Activated naive CD8-positive, alpha-beta T cell treated with anti-CD3 and anti-CD28 coated beads, Interleukin-2, amount 50 U/mL, for 16 hours (primary cell): ENCODE measurements at regions not wholly inside any gene's neighbourhood (a gene's known extent, or its start where the extent isn't known, plus 50 kb on each side); places are given as distances from the start of the nearest gene placed in this dataset.

ENCODE experiments used
- DNase-seq: peaks from one replicate; pipeline ENCODE4 v3.0.0-alpha.2; 2020; ENCODE audit warnings: low read depth, low spot score

GRCh38 chr5:10849278-10849677 is 88.2 kb upstream of the DAP start:
- DNase-seq: no peak

- no peak for DNase-seq
These were observed 83.0 kb upstream of the DAP start for GRCh38 chr5:10844016-10844415.

GRCh38 chr5:10842823-10843222 is 81.8 kb upstream of the DAP start:
- DNase-seq: no peak

GRCh38 chr5:10839916-10840599 is 79.0 kb upstream of the DAP start:
- DNase-seq: no peak

- no peak for DNase-seq
These were observed 78.1 kb upstream of the DAP start for GRCh38 chr5:10839118-10839517.

GRCh38 chr5:10838038-10838437 is 77.0 kb upstream of the DAP start:
- no peak for DNase-seq

- no peak for DNase-seq
These were observed 76.0 kb upstream of the DAP start for GRCh38 chr5:10836986-10837385.

- no peak for DNase-seq
These were observed 73.7 kb upstream of the DAP start for GRCh38 chr5:10834695-10835094.

GRCh38 chr5:10832987-10833386 is 72.0 kb upstream of the DAP start:
- DNase-seq: no peak

- DNase-seq: no peak
These were observed 71.4 kb upstream of the DAP start for GRCh38 chr5:10832421-10832820.

- DNase-seq: no peak
These were observed 70.4 kb upstream of the DAP start for GRCh38 chr5:10831419-10831818.

GRCh38 chr5:10828241-10828640 is 67.2 kb upstream of the DAP start:
- no peak for DNase-seq

- DNase-seq: no peak
These were observed 66.5 kb upstream of the DAP start for GRCh38 chr5:10827571-10827970.

GRCh38 chr5:10826971-10827370 is 65.9 kb upstream of the DAP start:
- no peak for DNase-seq

- DNase-seq: no peak
These were observed 65.0 kb upstream of the DAP start for GRCh38 chr5:10825897-10826644.

- DNase-seq: no peak
These were observed 51.2 kb upstream of the DAP start for GRCh38 chr5:10812218-10812617.
